Activated CD8-positive, alpha-beta memory T cell treated with anti-CD3 and anti-CD28 coated beads for 48 hours (primary cell): ENCODE measurements at regions not wholly inside any gene's neighbourhood (a gene's known extent, or its start where the extent isn't known, plus 50 kb on each side); places are given as distances from the start of the nearest gene placed in this dataset.
"Not testable (repeated sequence)": the region's sequence is repeated elsewhere in the genome, so short reads cannot be mapped to it uniquely, and the experiment has no call there.

Source experiments
- DNase-seq, 3 experiments: peaks; one replicate each; pipeline ENCODE4 v3.0.0-alpha.2; 2020; ENCODE audit warnings: low read depth in 2 of 3, low spot score in 2 of 3

GRCh38 chr22:22773979-22774604, 113.5 kb upstream of the IGLL5 start:
- DNase-seq = no peak

- DNase-seq = not testable (repeated sequence)
Measured at GRCh38 chr22:22774762-22775161, 112.9 kb upstream of the IGLL5 start.

DNA sequence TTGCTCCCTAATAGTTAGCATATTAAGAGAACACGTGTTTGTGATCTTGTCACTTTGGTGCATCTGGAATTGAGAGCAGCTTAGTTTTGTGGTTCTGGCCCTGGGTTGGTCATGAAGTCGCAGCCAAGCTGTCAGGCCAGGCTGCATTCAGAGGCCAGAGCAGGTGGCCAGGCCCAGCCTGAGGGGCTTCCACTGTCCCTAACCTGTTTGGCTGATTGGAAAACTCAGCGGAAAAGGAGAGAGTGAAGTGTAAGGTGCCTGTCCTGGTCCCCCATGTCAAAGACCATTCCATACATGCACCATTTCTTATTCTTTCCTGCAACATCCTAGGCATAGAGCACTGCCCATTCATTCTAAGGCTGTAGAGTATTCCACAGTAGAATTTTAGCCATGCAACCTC, 111.5 kb upstream of the IGLL5 start:
- DNase-seq = no peak

- no peak for DNase-seq
Measured at GRCh38 chr22:22779213-22779612, 108.4 kb upstream of the IGLL5 start.

DNA sequence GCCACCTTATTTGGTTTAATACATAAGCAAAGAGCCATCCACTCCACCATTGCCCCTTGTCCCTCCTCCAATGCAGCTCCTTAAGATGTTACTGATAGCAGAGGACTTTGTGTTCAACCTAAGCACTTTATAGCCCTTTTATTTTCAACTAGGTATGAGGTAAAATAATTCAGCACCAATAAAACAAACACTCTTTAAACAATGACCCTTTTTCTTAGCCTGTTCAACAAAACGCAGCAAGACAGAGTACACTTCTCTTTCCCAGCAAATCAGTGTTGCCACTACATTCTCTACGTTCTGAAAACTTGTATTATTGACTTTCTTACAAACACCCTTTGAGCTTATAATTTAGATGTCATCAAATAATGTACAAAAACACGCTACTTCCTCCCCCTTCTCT, 104.0 kb upstream of the IGLL5 start:
- no peak for DNase-seq

DNA sequence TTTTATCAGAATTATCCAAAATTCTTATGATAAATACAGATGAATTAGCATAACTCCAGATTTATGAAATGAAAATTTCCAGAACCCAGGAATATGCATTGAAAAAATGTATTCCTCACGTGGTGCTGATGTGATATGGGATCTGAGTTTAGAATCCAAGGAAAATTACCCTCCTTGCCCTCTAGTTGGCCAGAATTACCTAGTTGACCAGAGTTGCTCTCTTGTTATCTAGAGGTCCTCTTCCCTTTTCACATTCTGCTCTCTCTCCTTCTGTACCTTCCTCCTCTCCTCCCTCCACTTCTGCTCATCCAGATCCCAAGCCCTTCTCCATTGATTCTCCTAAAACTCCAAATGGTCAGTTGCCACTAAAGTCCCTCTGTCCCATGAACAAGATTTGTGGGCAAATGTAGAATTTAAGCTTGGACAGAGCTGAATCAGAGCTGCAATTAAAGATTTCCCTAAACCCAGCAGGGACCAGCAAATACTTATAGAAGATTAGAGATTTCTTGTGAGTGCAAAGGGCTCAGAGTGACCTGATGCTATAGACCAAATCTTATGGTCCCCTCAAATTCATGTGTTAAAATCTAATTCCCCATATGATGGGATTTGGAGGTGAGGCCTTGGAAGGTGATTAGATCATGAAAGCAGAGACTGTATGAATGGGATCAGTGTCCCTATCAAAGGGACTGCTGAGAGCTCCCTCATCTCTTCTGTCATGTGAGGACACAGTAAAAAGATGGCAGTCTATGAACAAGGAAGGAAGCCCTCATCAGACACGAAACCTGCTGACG, 103.2 kb upstream of the IGLL5 start:
- no peak for DNase-seq

DNA sequence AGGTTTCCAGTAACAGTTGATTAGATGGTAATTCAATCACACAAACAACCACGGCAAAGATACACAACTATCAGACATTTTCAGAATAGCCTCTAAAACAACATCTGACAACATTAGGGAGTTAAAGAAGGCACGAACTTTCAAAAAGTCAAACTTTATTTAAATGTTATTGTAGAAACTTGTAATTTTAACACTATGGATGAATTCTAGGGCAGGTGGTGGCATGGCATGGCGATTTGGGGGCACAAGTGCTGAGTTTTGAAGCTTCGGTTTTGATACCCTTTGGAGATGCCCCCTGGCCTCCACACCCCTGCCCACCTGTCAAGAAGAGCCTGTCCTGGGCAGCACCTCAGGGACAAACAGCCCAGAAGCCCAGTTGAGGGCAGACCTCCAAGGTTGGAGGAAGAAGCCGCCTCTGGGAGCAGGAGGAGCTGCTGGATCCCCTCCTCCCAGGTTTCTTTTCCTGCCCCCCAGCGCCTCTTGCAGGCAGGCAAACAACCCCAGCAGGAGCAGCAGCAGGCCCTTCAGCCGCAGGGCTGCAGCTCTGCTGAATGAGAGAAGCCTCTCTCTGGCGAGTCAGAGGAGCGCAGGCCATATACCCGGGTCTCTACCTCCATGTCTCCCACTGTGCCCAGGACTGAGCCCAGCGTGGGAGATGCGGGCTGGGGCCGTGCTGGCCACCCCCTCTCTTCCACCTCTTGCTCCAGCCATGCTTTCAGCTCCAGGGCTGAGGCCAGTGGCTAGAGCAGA, 102.1 kb upstream of the IGLL5 start:
- DNase-seq = no peak

DNA sequence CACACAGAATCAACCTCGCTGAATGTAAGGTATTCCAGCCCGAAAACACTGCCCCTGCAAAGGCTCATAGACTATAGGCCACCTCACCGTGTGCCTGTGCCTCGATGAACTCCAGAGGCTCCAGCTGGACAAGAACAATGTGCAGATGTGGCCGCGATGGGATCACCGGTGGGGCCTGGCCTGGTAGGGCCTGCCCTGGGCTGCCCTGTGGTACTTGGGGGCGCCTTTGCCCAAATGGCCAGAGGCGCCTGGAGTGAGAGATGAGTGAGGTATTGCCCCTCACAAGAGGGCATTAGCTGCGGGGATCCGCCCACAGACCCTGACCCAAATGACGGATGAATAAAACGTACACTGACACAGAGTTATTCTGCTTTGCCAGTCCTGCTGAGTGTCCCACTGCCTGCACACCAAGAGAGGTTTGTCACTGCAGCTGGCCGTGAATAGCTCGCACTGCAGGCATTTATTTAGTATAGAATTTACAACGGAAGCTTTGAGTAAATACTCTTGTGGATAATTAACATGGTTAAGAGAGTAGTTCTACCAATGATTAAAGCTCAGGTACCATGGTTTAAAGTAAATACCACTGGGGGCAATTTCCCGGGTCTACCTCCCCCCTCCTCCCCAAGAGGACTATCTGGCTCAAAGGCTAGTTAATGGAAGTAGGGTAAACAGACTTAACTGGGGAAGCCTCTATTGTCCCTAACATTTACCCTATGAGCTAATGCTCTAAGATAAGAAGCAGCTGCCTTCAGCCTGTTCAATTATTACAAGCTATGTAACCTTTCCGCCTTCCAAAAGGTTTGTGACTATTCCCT, 101.1 kb upstream of the IGLL5 start:
- DNase-seq = no peak

DNA sequence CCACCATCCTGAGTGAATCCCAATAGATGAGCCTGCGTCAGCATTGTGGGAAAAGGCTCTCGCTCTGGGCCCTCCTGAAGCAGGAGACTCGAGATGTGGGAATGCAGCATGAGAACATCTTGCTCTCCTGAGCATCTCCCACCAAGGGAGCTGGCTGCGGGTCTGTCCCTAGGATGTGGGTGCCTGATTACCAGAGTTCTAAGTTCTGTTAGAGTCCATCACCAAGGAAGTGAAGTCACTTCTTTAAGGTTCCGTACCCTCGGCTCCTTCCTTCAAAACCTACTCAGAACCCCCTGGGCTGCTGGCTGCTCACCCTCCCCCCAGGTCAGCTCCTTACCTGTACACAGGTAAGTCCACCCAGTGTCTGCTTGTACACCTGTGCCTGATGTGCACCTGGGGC, 100.5 kb upstream of the IGLL5 start:
- no peak for DNase-seq

DNA sequence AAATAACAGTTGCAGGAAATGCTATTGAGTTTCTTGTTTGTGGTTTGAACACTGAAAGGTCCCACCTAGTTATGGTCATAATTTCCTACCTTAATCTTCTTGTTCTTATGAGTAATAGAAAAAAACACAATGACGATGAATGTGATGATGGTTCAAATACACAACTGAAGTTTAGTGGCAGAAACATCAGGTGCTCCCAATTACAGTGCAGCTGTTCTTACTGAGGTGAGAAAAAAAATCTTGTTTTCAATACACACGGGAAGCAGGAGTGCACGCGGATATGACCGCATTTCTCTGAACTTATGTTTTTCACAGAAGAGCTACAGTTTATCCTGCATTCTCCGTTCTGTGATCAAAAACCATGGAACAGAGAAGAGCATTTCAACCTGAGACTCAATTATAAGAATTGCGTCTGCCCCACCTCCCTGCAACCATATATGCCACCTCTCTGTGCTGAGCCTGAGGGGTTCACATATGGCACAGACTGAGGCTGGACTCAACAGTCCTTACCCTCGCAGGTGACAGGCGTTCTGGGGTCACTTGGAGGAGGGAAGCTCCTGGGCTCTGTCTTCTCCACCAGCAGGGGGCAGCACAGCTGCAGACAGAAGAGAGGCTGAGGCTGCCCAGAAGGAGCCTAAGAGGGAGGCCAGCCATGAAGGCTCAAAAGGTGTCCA, 99.7 kb upstream of the IGLL5 start:
- DNase-seq = peak; percentile 28 to 53 (median 36)

DNA sequence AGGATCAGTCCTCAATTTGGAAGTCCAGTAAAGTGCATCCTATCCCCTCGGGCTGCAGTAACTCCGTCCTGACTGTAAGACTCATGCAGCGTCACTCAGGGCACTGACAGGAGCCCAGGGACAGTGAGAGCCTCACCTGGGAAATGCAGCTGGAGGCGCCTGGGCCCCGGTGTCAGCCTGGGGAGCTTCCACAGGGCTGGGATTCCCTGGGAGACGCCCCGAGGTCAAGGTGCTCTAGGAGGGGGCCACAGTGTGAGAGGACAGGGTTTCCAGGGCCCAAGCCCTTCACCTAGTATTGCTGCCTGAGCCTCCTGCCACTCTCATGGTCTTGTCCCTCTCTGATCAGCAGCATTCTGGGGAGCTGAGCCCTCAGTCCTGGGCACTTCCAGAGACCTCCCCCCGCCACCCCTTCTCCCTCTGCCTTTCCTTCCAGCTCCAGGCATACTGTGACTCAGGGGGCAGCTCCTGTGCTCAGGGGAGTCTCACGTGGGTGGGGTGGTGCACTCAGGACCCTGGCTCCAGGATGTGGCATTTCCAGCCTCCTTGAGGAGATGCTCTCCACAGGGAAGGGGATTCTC, 99.1 kb upstream of the IGLL5 start:
- no peak for DNase-seq

- DNase-seq = no peak
Measured at GRCh38 chr22:22789233-22789921, 98.2 kb upstream of the IGLL5 start.

- no peak for DNase-seq
Measured at GRCh38 chr22:22789922-22790845, 97.4 kb upstream of the IGLL5 start.

DNA sequence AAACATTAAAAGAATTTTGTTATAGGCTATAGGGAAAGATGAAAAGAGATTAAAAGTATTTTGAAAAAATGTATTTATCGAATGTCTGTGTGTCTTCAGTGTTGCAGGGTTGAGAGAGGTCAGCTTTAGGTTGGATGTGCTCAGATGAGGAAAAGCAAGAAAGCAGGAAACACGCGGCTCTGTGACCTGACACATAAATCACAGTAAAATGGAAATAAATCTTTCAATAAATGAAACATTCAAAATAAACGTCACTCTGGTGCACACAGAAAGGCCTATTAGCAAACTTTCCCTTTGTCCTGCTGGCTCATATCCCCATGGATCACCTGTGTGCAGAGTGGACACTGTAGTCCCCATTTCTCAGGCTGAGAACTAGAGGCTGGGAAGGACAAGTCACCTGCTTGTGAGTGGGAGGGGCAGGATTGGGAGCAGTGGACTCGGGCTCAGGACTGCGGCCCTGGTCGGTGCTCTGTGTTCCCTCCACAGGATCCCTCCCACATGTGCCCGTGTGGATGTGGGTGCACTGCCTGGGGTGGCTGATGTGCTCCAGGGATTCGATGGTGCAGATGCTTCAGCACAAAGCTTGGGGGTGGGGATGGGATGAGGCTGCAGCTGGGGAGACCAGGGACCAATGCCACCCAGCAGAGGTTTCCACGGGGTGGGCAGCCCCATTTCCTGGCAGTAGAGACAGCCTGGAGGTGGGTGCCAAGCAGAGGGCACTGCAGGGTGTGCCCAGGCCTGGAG, 96.0 kb upstream of the IGLL5 start:
- no peak for DNase-seq

DNA sequence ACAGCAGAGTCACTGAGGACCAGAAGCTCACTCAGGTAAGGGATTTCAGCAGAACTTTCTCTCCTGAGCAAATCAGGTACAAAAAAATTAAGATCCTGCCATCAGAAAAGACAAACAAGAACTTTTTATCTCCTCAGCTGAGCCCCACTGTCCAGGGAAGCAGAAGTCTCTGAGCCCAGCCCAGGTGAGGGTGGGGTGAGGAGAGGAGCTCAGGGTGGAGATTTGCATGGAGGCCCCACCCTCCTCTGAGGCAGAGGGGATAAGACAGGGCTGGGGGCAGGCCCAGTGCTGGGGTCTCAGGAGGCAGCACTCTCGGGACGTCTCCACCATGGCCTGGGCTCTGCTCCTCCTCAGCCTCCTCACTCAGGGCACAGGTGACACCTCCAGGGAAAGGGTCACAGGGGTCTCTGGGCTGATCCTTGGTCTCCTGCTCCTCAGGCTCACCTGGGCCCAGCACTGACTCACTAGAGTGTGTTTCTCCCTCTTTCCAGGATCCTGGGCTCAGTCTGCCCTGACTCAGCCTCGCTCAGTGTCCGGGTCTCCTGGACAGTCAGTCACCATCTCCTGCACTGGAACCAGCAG, 95.3 kb upstream of the IGLL5 start:
- DNase-seq = not testable (repeated sequence)

GRCh38 chr22:22795639-22796038, 92.0 kb upstream of the IGLL5 start:
- not testable (repeated sequence) for DNase-seq

DNA sequence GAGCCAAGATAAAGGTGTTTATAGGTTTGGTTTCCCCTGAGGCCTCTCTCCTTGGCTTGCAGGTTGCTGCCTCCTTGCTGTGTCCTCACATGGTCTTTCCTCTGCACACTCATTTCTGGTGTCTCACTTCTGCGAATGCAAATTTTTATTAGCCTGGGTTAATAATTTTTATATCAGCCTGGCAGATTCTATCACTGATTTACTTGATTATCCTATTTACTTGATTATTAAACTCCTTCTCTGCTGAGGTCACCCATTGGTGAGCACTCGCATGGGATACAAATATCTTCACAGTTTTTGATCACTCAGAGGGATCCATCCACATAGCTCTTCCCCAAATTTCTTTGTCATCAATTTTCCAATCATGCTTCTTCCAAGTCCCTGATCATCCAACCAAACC, 90.9 kb upstream of the IGLL5 start:
- no peak for DNase-seq

- no peak for DNase-seq
Measured at GRCh38 chr22:22798232-22798616, 89.4 kb upstream of the IGLL5 start.
